Superior temporal gyrus (tissue), 1 donor: ENCODE measurements at regions not wholly inside any gene's neighbourhood (a gene's known extent, or its start where the extent isn't known, plus 50 kb on each side); places are given as distances from the start of the nearest gene placed in this dataset.
"Not testable (repeated sequence)": the region's sequence is repeated elsewhere in the genome, so short reads cannot be mapped to it uniquely, and the experiment has no call there.

ENCODE experiments used
- DNase-seq: peaks from one replicate; pipeline ENCODE4 v3.0.0-alpha.2; 2016; ENCODE audit errors: extremely low spot score

- DNase-seq = not testable (repeated sequence)
Observed at GRCh38 chr20:30660982-30661381, 596.5 kb upstream of the DEFB115 start.

- not testable (repeated sequence) for DNase-seq
Observed at GRCh38 chr20:30668418-30668817, 589.0 kb upstream of the DEFB115 start.

DNA sequence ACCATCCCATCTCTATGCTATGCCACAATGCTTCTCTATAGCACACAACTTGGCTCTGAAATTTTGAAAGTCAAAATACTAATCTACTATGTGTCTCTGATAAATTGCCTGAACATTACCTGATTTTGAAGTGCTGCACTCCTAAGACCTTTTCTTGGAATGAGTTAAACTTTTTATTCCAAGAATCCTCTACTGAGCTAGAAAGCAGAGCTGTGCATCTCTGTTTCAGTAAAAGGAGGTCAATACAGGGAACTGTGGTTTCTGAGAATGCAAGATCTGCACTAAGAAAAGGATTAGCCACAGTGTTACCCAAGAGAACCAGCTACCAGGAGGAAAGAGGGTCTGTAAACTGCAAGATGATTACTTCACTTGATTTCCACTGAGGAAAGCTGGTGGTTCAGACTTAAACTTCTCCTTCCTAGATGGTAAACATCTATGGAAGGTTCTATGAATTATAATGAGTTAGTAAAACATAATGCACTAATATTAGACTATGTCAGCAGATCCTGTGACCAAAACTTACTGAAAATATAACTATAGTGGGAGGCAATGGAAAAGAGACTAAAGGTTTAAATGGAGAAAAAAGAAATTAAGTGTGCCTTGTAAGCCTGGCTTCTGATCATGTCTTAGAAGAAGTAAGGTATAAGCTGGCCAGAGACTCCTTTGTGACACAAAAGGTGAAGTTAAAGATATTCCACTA is 588.0 kb upstream of the DEFB115 start:
- not testable (repeated sequence) for DNase-seq

DNA sequence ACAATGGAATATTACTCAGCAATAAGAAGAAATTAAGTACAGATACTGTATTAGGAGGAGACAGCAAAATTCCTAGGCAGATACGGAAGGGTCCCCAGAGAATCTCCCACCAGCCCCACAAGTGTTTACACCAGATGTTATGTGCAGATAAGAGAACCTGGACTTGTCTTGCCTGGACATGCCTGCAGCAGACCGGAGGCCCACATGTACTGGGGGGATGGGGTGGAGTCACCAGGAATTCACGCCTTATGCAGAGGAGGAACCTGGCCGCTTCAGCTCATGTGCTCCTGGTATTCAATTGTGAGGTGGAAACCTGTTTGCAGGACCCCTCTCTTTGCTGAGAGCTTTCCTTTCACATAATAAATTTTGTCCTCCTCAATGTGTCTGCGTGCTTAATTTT is 586.3 kb upstream of the DEFB115 start:
- not testable (repeated sequence) for DNase-seq

DNA sequence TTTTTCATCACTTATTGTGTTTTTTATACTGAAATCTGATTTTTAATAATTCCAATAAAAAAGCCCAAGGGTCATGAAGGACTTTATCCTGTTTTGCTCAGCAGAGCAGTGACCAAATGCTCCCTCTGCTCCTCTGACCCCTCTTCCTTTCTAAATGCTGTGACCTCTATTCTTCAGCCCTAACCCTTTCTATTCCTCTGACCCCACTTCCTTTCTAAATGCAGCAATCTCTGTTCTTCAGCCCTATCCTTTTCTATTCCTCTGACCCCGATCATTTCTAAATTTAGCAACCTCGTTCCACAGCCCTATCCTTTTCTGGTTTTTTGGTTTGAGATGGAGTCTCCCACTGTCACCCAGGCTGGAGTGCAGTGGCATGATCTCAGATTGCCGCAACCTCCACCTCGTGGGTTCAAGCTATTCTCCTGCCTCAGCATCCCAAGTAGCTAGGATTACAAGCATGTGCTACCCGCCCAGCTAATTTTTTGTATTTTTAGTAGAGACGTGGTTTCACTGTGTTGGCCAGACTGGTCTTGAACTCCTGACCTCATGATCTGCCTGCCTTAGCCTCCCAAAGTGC is 581.4 kb upstream of the DEFB115 start:
- DNase-seq = not testable (repeated sequence)

DNA sequence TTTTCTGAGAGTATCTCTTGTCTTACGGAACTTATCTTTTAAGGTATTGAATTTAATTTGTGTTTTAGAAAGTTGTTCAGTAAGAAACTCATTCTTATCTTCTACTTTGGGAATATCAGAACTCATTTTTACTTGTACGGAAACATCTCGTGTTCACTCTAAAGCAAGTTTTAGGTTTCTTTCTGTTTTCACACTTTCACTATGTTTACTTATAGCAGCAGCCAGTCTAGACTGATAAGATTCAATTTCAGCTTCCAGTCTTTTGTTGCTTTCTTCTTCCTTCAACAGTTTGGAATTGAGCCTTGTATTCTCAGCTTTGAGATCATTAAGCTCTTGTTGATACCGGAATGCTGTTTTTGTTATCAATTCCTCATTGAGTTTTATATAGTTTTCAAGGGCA is 575.2 kb upstream of the DEFB115 start:
- DNase-seq = not testable (repeated sequence)

GRCh38 chr20:30712861-30713260 is 544.6 kb upstream of the DEFB115 start:
- DNase-seq = not testable (repeated sequence)

- not testable (repeated sequence) for DNase-seq
Observed at GRCh38 chr20:30719415-30720199, 537.9 kb upstream of the DEFB115 start.

- DNase-seq = not testable (repeated sequence)
Observed at GRCh38 chr20:30723511-30723910, 534.0 kb upstream of the DEFB115 start.

DNA sequence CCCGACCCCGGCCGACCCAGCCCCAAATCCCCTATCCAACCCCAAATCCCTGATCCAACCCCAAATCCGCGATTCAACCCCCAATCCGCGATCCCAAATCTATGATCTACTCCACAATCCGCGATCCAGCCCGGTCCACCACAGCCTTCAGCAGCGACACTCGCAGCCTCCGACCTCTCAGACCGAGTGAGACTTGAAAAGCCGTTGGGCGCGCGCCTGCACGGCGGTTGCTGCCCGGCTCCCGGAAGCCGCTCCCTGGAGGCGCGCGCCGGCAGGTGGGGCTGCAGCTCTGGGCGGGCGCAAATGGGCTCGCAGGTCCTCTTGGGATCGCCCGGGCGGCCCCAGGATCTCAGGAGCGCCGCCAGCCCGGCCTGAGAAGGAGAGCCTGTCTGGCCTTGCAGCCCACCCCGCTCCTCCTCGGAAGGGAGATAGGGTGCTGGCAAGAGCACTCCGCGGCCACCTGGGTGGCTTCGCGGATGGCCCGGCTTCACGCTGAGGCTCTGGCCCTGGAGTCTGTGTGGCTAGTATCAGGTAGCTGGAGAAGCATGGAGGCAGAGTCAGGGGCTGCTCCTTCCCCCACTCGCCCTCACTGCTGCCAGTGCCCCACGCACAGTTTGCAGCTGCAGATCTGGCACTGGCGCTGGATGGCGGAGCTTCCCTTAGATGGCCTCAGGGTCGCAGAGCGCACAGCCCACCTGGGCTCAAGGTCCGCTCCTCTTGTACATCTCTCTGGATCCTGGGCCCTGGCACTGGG is 533.4 kb upstream of the DEFB115 start:
- not testable (repeated sequence) for DNase-seq

DNA sequence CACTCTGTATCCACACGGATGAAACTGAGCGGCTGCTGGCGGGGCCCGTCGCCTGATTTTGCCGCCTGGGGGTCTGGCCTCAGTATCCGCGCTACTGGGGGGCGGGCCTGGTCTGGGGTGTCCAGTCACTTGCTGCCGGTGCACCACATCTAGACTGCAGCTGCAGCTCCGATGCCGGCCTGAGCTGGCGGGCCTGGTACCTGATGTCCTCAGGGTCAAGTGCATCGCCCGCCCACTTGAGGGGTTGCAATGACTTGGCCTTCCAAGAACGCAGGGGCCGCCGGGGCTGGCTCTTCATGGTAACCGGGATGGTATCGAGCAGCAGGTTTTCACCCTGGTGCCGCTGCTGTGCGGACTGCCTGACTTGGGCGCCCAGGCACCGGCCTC is 532.8 kb upstream of the DEFB115 start:
- DNase-seq = not testable (repeated sequence)

GRCh38 chr20:30725188-30725587 is 532.3 kb upstream of the DEFB115 start:
- not testable (repeated sequence) for DNase-seq

DNA sequence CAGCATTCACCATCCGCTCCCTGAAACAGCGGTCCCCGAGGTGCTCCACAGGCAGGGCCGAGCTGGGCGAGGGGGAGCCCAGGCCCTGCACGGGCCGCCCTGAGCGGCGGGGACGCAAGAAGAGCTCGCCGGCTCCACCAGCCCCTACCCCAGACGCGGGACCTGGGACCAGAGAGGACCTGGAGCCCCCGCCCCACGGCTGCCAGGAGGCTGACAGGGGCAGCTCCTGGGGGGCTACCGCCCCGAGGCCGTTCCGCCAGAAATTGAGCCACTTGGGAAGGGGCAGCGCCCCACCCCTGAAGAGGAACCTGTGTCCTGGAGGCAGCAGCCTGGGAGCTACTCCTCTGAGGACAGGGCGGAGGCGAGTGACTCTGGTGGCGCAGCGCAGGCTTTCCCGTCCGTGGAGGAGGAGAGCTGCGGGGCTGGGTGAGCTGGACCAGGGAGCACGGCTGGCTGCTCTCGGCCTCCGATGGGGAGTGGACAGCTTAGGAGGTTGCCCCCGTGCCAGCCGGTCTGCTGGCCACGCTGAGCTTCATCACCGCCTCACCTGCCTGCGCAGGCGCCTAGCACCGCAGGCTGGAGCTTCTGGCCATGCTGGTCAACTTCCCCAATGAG is 529.1 kb upstream of the DEFB115 start:
- DNase-seq = not testable (repeated sequence)
